Jurkat, Clone E6-1 (cell line): ENCODE measurements at regions not wholly inside any gene's neighbourhood (a gene's known extent, or its start where the extent isn't known, plus 50 kb on each side); places are given as distances from the start of the nearest gene placed in this dataset.
A peak's percentile ranks its signal among the peaks of the same experiment; 100 is the strongest.
"Not testable (repeated sequence)": the region's sequence is repeated elsewhere in the genome, so short reads cannot be mapped to it uniquely, and the experiment has no call there.

Source experiments
- DNase-seq: peaks from one replicate; pipeline ENCODE4 v3.0.0-alpha.2; 2011; ENCODE audit warnings: low read depth, low spot score
- H3K4me3 ChIP-seq: 2 replicates; pipeline ENCODE4 v1.5.1; 2011; ENCODE audit warnings: mild to moderate bottlenecking, low read length, control low read depth, moderate library complexity

GRCh38 chr5:35561396-35561795, 56.3 kb upstream of the SPEF2 start:
- no peak for DNase-seq

GRCh38 chr5:35557748-35558147, 59.9 kb upstream of the SPEF2 start:
- no peak for DNase-seq
- H3K4me3 ChIP-seq, result no peak overlapping the region

More at GRCh38 chr5:35561396-35561795, 56.3 kb upstream of the SPEF2 start:
- H3K4me3 ChIP-seq, result no peak overlapping the region

- H3K4me3 ChIP-seq, result no peak overlapping the region
- DNase-seq, result no peak
Observed at GRCh38 chr5:35557199-35557598, 60.5 kb upstream of the SPEF2 start.

- DNase-seq, result no peak
- H3K4me3 ChIP-seq, result no peak overlapping the region
Observed at GRCh38 chr5:35554016-35554415, 63.6 kb upstream of the SPEF2 start.

- H3K4me3 ChIP-seq, result no peak overlapping the region
Observed at GRCh38 chr5:35545190-35545589, 72.5 kb upstream of the SPEF2 start.

GRCh38 chr5:35543408-35543807, 74.3 kb upstream of the SPEF2 start:
- H3K4me3 ChIP-seq, result no peak overlapping the region
- no peak for DNase-seq

More at GRCh38 chr5:35545190-35545589, 72.5 kb upstream of the SPEF2 start:
- DNase-seq, result peak; percentile 6

- H3K4me3 ChIP-seq, result no peak overlapping the region
- DNase-seq, result no peak
Observed at GRCh38 chr5:35540002-35540401, 77.7 kb upstream of the SPEF2 start.

- DNase-seq, result no peak
- H3K4me3 ChIP-seq, result no peak overlapping the region
Observed at GRCh38 chr5:35538198-35538931, 79.3 kb upstream of the SPEF2 start.

GRCh38 chr5:35533156-35533555, 84.5 kb upstream of the SPEF2 start:
- DNase-seq, result no peak
- H3K4me3 ChIP-seq, result no peak overlapping the region

GRCh38 chr5:35531553-35531952, 86.1 kb upstream of the SPEF2 start:
- H3K4me3 ChIP-seq, DNase-seq: not testable (repeated sequence)

GRCh38 chr5:35518104-35518503, 99.6 kb upstream of the SPEF2 start:
- no peak overlapping the region for H3K4me3 ChIP-seq
- no peak for DNase-seq

GRCh38 chr5:35516271-35516670, 101.4 kb upstream of the SPEF2 start:
- DNase-seq, result no peak
- H3K4me3 ChIP-seq, result no peak overlapping the region

- no peak overlapping the region for H3K4me3 ChIP-seq
Observed at GRCh38 chr5:35513612-35514011, 104.1 kb upstream of the SPEF2 start.

GRCh38 chr5:35502206-35502605, 115.5 kb upstream of the SPEF2 start:
- DNase-seq, result no peak

More at GRCh38 chr5:35513612-35514011, 104.1 kb upstream of the SPEF2 start:
- DNase-seq, result no peak

GRCh38 chr5:35488791-35489190, 128.9 kb upstream of the SPEF2 start:
- H3K4me3 ChIP-seq, result no peak overlapping the region
- DNase-seq, result no peak

More at GRCh38 chr5:35502206-35502605, 115.5 kb upstream of the SPEF2 start:
- H3K4me3 ChIP-seq, result no peak overlapping the region

GRCh38 chr5:35488055-35488454, 129.6 kb upstream of the SPEF2 start:
- DNase-seq, result no peak

GRCh38 chr5:35487233-35488025, 130.2 kb upstream of the SPEF2 start:
- H3K4me3 ChIP-seq, result no peak overlapping the region
- no peak for DNase-seq

More at GRCh38 chr5:35488055-35488454, 129.6 kb upstream of the SPEF2 start:
- no peak overlapping the region for H3K4me3 ChIP-seq

- DNase-seq, result no peak
- H3K4me3 ChIP-seq, result no peak overlapping the region
Observed at GRCh38 chr5:35485487-35485886, 132.2 kb upstream of the SPEF2 start.

GRCh38 chr5:35484241-35484640, 133.4 kb upstream of the SPEF2 start:
- no peak for DNase-seq
- no peak overlapping the region for H3K4me3 ChIP-seq

GRCh38 chr5:35483780-35484179, 133.9 kb upstream of the SPEF2 start:
- DNase-seq, result no peak
- no peak overlapping the region for H3K4me3 ChIP-seq
